ENCODE measurements at regions not wholly inside any gene's neighbourhood (a gene's known extent, or its start where the extent isn't known, plus 50 kb on each side); places are given as distances from the start of the nearest gene placed in this dataset.

GRCh38 chr5:175242207-175242606, 201.8 kb downstream of the DRD1 start:
- no peak for DNase-seq (ENCODE audit: low read depth)

GRCh38 chr5:175238326-175238725, 205.7 kb downstream of the DRD1 start:
- no peak for DNase-seq (ENCODE audit: low read depth)

- no peak for DNase-seq (ENCODE audit: low read depth)
Measured at GRCh38 chr5:175236176-175236575, 207.8 kb downstream of the DRD1 start.

- no peak for DNase-seq (ENCODE audit: low read depth)
Measured at GRCh38 chr5:175235251-175235960, 208.6 kb downstream of the DRD1 start.

GRCh38 chr5:175230299-175230698, 213.7 kb downstream of the DRD1 start:
- DNase-seq (ENCODE audit: low read depth) = no peak

GRCh38 chr5:175226506-175226905, 217.5 kb downstream of the DRD1 start:
- no peak for DNase-seq (ENCODE audit: low read depth)

- no peak for DNase-seq (ENCODE audit: low read depth)
Measured at GRCh38 chr5:175223291-175223690, 220.7 kb downstream of the DRD1 start.

- no peak for DNase-seq (ENCODE audit: low read depth)
Measured at GRCh38 chr5:175222621-175223020, 221.4 kb downstream of the DRD1 start.

GRCh38 chr5:175220549-175220948, 223.4 kb downstream of the DRD1 start:
- DNase-seq (ENCODE audit: low read depth) = no peak

GRCh38 chr5:175219366-175219765, 224.6 kb downstream of the DRD1 start:
- DNase-seq (ENCODE audit: low read depth) = no peak

- no peak for DNase-seq (ENCODE audit: low read depth)
Measured at GRCh38 chr5:175216991-175217390, 227.0 kb downstream of the DRD1 start.

- no peak for DNase-seq (ENCODE audit: low read depth)
Measured at GRCh38 chr5:175215906-175216305, 228.1 kb downstream of the DRD1 start.

- no peak for DNase-seq (ENCODE audit: low read depth)
Measured at GRCh38 chr5:175214152-175214551, 229.8 kb downstream of the DRD1 start.

- DNase-seq (ENCODE audit: low read depth) = no peak
Measured at GRCh38 chr5:175211956-175212756, 231.8 kb downstream of the DRD1 start.

- DNase-seq (ENCODE audit: low read depth) = no peak
Measured at GRCh38 chr5:175207321-175208040, 236.5 kb downstream of the DRD1 start.

- DNase-seq (ENCODE audit: low read depth) = no peak
Measured at GRCh38 chr5:175206669-175207068, 237.3 kb downstream of the DRD1 start.

GRCh38 chr5:175202463-175203068, 241.4 kb downstream of the DRD1 start:
- DNase-seq (ENCODE audit: low read depth) = no peak

GRCh38 chr5:175201393-175201792, 242.6 kb downstream of the DRD1 start:
- no peak for DNase-seq (ENCODE audit: low read depth)

- DNase-seq (ENCODE audit: low read depth) = no peak
Measured at GRCh38 chr5:175195698-175196656, 248.0 kb downstream of the DRD1 start.

- DNase-seq (ENCODE audit: low read depth) = no peak
Measured at GRCh38 chr5:175181331-175181730, 262.7 kb downstream of the DRD1 start.

GRCh38 chr5:175170899-175171298, 273.1 kb downstream of the DRD1 start:
- DNase-seq (ENCODE audit: low read depth) = no peak
